Ovary (tissue), 3 donors: ENCODE measurements at regions not wholly inside any gene's neighbourhood (a gene's known extent, or its start where the extent isn't known, plus 50 kb on each side); places are given as distances from the start of the nearest gene placed in this dataset.

Source experiments
- CTCF ChIP-seq, 3 donors: fragments of 450-650 bp in 2 of 3; fragments of 200-600 bp in 1 of 3; IDR thresholded peaks; one replicate each; pipeline versions ENCODE4 v1.5.1 to v1.8.0; 2016 to 2022; ENCODE audit warnings: antibody characterized with exemption in 3 of 3, mild to moderate bottlenecking in 1 of 3
- EP300 ChIP-seq: sonication (generic); formaldehyde crosslinking; IDR thresholded peaks from one replicate; pipeline ENCODE4 v1.6.1; 2017; ENCODE audit warnings: antibody characterized with exemption
- POLR2A ChIP-seq: fragments of 450-650 bp; IDR thresholded peaks from one replicate; pipeline ENCODE4 v1.6.1; 2017; ENCODE audit warnings: antibody characterized with exemption, mild to moderate bottlenecking, moderate library complexity
- donor health status: DM: no; HTN: no; CAD: no.

GRCh38 chr13:44196196-44196751, 177.3 kb upstream of the SERP2 start:
- TF ChIP-seq CTCF (IDR thresholded peaks at IDR 0.05): no peak
- no peak for TF ChIP-seq POLR2A
- no peak for TF ChIP-seq EP300
